ENCODE measurements at regions not wholly inside any gene's neighbourhood (a gene's known extent, or its start where the extent isn't known, plus 50 kb on each side); places are given as distances from the start of the nearest gene placed in this dataset.
A peak's percentile ranks its signal among the peaks of the same experiment; 100 is the strongest.

- no peak for DNase-seq (ENCODE audit: low read depth in 3 of 3)
These were observed 96.7 kb upstream of the SSTR1 start for GRCh38 chr14:38111046-38111445.

DNA sequence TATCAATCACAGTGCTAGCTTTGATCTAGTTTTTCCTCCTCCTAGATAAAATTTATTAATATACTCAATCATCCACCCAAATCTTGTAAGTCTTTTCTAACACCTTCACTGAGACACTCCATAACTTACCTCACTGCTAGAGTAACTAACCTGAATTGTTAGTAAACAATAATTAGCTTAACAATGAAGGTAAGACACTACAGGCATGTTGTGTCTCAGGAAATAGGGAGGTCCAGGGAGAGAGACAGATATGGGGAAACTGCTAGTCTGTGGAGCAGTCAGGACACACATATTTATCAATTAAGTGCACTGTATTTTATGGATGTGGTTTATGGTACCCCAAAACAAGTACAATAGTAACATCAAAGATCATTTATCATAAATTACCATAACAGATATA is 94.2 kb upstream of the SSTR1 start:
- DNase-seq (ENCODE audit: low read depth in 3 of 3) = no peak

GRCh38 chr14:38116895-38117294 is 90.8 kb upstream of the SSTR1 start:
- DNase-seq (ENCODE audit: low read depth in 3 of 3) = no peak

DNA sequence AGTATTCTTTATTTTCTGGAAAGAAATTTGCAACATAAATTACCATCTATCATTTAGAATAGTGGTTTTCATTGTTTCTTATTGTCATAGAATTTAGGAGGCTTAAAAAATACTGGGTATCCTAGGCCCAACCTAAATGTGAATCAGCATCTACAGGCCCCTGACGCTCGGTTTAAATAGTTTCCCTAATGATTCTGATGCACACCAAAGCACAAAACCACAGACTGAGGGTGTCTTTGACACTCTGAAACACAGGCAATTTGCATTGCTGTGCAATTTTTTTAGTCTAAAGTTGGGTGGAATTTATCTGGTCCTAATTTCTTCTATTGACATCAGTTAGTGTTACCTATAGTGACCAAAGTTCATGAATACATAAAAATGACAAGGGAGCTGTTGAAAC is 87.6 kb upstream of the SSTR1 start:
- no peak for DNase-seq (ENCODE audit: low read depth in 3 of 3)

- no peak for DNase-seq (ENCODE audit: low read depth in 3 of 3)
These were observed 86.2 kb upstream of the SSTR1 start for GRCh38 chr14:38121320-38122020.

DNA sequence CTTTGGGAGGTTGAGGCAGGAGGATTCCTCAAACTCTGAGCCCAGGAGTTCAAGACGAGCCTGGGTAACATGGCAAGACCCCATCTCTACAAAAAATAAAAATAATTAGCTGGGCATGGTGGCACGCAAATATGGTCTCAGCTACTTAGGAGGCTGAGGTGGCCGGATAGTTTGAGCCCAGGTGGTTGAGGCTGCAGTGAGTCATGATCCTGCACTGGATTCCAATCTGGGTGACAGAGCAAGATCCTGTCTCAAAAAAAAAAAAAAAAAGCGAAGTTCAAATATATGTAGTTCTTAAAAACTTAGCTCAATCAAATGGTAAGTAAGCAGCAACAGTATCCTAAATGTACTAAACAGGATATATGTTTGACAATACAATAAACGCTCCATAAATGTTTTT is 85.5 kb upstream of the SSTR1 start:
- DNase-seq (ENCODE audit: low read depth in 3 of 3) = no peak

- no peak for DNase-seq (ENCODE audit: low read depth in 3 of 3)
These were observed 83.2 kb upstream of the SSTR1 start for GRCh38 chr14:38124506-38124905.

DNA sequence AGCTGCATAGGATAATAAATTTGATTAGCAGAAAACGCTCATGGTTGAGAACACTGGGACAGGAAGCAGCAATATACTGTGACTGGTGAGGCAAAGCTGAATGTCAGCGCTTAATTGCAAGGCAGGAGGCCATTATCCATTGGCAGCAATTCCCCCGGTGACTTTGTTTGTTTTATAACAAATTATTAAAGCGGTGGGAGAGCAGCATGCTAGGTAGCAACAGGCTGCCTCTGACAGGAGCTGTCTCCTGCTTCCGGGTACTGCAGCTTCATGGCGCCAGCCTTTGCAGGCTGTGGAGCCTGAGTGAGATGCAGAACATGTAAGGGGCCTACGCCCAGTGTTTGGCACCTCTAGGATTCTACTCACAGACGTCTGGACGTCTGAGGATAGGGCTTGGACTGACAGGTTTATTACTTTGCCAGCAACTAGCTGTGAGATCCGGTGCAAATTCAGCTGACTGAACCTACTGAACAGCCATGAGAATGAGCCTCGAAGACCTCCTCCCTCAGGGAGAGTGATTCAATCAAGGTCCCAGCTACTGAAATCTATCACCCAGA is 82.1 kb upstream of the SSTR1 start:
- no peak for DNase-seq (ENCODE audit: low read depth in 3 of 3)

DNA sequence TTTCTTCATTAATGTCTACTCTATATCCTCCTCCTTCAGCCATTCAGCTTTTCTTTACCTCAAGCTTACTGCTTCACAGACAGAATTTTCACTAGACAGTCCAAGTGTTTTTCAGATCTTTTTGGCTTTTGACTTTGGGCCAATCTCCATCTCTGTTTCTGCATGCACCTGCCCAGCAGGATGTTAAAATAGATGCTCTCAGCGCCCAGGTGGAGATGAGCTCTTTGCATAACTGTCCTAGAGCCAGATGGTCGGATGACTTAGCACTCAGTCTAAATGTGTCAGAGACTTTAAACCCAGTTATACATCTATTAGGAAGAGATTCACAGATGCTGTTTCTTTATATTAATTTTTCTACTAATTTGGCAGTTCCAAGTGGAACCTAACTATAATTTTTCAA is 80.3 kb upstream of the SSTR1 start:
- no peak for DNase-seq (ENCODE audit: low read depth in 3 of 3)

DNA sequence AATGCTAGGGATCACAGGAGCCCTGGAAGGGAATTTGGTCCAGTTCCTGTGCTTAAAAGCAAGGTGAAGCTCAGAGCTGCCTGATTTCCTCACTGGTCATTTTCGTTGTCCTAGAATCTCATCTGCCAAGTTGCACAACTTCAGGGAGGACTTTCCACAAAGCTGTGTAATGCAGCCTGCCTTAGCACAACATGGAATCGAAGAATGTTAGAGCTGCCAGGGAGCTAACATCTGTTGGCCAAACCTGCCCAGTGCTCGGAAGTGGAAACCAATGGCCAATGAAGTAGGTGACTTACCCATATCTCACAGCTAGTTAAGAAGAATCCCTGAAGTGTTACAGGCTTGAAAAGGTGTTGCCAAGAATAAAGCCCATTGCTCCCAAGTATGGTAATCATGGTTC is 79.9 kb upstream of the SSTR1 start:
- DNase-seq (ENCODE audit: low read depth in 3 of 3) = no peak

DNA sequence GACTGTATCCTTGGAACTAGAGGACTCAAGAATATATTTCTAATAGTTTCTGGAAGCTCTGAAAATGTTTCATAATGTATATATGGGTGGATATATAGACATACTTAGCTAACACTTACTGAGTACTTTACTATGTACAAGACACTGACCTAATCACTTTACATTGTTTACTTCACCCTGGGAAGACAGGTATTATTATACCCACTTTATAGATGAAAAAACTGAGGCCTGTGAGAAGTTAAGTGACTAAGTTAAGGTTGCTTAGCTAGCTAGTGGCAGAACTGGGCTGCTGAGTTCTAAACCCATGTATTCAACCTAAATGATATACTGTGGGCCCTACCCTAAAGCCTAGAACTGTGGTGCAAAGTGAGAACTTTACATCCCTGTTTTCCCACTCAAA is 79.1 kb upstream of the SSTR1 start:
- no peak for DNase-seq (ENCODE audit: low read depth in 3 of 3)

GRCh38 chr14:38129192-38129591 is 78.5 kb upstream of the SSTR1 start:
- DNase-seq (ENCODE audit: low read depth in 3 of 3) = no peak

DNA sequence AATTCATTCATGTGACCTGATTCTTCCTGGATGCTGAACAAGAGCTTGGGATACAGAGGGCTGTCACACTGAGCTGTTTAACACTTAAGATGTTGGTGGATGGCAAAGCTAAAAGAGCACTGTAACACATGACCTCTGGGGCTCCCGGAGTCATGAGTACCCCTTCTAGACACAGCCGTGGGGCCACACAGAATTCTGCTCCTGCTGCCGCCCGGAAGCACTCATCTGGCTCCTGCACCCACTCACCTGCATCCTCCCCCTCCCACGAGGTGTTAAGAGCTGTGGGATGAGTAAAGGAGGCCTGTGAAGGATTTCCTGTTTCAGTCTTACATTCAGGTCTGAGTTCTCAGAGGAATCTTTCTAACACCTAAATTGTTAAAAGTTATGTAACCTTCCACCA is 78.0 kb upstream of the SSTR1 start:
- peak in 1 of 3 experiments; percentile 15 for DNase-seq (ENCODE audit: low read depth in 3 of 3)

- DNase-seq (ENCODE audit: low read depth in 3 of 3) = no peak
These were observed 73.2 kb upstream of the SSTR1 start for GRCh38 chr14:38134416-38135030.

GRCh38 chr14:38135106-38135867 is 72.4 kb upstream of the SSTR1 start:
- no peak for DNase-seq (ENCODE audit: low read depth in 3 of 3)

- no peak for DNase-seq (ENCODE audit: low read depth in 3 of 3)
These were observed 70.7 kb upstream of the SSTR1 start for GRCh38 chr14:38137005-38137404.

GRCh38 chr14:38138473-38139138 is 69.1 kb upstream of the SSTR1 start:
- DNase-seq (ENCODE audit: low read depth in 3 of 3) = no peak

DNA sequence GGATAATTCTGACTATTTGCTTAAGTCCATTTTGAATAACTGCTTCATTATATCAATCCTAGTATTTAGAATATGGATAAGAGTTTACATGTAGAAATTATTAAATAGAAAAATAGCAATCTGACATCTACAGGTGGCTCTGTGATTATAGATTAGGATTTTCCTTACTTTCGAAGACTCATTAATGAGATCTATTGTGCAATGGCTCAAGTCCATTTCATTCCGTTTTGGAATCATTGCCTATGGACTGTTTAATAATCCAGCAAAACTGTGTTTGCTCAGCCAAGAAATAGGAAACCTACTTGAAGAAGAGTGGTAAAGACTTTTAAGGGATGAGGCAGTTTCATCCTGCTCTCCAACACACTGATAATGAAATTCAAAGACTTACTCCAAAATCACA is 67.8 kb upstream of the SSTR1 start:
- no peak for DNase-seq (ENCODE audit: low read depth in 3 of 3)

DNA sequence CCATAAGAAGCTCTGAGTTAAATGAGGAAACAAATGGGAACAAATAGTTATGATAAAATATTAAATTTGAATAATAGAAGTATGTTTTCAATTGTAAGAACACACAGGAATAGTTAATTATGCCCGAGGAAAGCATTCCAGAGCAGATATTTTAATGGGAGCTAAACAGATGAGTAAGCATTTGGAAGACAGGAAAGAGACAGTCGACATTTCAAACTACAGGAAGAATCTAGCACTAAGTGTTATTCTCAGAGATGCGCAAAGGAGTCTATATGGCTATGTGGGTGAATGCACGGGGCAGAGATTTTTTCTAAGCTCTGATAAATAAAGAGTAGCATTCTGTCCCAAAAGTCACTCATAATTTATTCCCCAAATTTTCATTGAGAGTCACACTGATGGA is 64.5 kb upstream of the SSTR1 start:
- no peak for DNase-seq (ENCODE audit: low read depth in 3 of 3)

GRCh38 chr14:38143659-38144505 is 63.8 kb upstream of the SSTR1 start:
- DNase-seq (ENCODE audit: low read depth in 3 of 3) = no peak

DNA sequence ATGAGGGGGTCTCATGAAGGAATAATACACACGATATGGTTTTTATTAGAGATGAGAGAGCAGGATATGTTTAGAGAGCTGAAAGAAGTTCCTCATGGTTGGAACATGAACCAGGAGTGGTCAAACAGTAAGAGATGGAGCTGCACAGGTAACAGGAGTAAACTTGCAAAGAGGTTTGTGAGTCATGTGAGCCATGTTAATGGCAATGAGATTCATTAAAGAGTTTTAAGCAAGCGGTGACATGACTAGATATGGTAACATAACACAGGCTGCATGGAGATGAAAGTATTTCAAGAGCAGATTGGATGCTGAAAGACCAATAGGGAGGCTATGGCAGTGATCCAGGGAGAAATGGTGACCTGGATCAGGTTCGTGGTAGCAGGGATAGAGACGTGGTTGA is 62.6 kb upstream of the SSTR1 start:
- DNase-seq (ENCODE audit: low read depth in 3 of 3) = no peak
